OCI-LY7 (cell line): ENCODE measurements at regions not wholly inside any gene's neighbourhood (a gene's known extent, or its start where the extent isn't known, plus 50 kb on each side); places are given as distances from the start of the nearest gene placed in this dataset.

Experiments
- BruUV-seq: library from RNA; stranded (reverse); fragments of 400-500 nt; replicated peaks from 2 replicates; lab custom pipeline; 2021; lab: Mats Ljungman, UMichigan
- CTCF ChIA-PET: fragments of 300-600 bp; sonication (Branson Sonifier 250); formaldehyde crosslinking; loops from one replicate; lab custom pipeline; 2022; ENCODE audit warnings: antibody characterized with exemption; ENCODE audit not compliant: unreplicated experiment; lab: Charles Lee
- POLR2A ChIA-PET: fragments of 300-600 bp; sonication (Branson Sonifier 250); formaldehyde crosslinking; loops from one replicate; lab custom pipeline; 2022; ENCODE audit warnings: antibody characterized with exemption; lab: Charles Lee
- DNase-seq: peaks from one replicate; pipeline ENCODE4 v3.0.0-alpha.2; 2015; ENCODE audit warnings: low spot score
- H2AFZ ChIP-seq: fragments of 200-600 bp; sonication (generic), shearing (Covaris generic); 2 replicates; pipeline ENCODE4 v1.6.1; 2014; ENCODE audit warnings: mild to moderate bottlenecking, antibody characterized with exemption, low read length, moderate library complexity
- H3K27ac ChIP-seq: fragments of 200-600 bp; sonication (generic); 2 replicates; pipeline ENCODE4 v1.5.1; 2014; ENCODE audit warnings: mixed run types, low read depth, mild to moderate bottlenecking, moderate library complexity, low read length, inconsistent platforms; ENCODE audit not compliant: poor library complexity, severe bottlenecking
- H3K36me3 ChIP-seq: fragments of 200-600 bp; sonication (generic); 2 replicates; pipeline ENCODE4 v1.6.1; 2014; ENCODE audit warnings: mild to moderate bottlenecking, antibody characterized with exemption, low read length, moderate library complexity, mixed read lengths; ENCODE audit not compliant: insufficient read depth
- H3K4me1 ChIP-seq: fragments of 200-600 bp; sonication (generic); 2 replicates; pipeline ENCODE4 v1.5.1; 2014; ENCODE audit warnings: mild to moderate bottlenecking, low read length; ENCODE audit not compliant: insufficient read depth, poor library complexity, severe bottlenecking
- H3K4me2 ChIP-seq: fragments of 200-600 bp; sonication (generic); 2 replicates; pipeline ENCODE4 v1.6.1; 2014; ENCODE audit warnings: mild to moderate bottlenecking, low read length
- H3K4me3 ChIP-seq: fragments of 200-600 bp; sonication (generic); 2 replicates; pipeline ENCODE4 v1.5.1; 2014; ENCODE audit warnings: mild to moderate bottlenecking, low read depth, low read length; ENCODE audit not compliant: poor library complexity, severe bottlenecking
- H3K79me2 ChIP-seq: fragments of 200-600 bp; sonication (generic); 2 replicates; pipeline ENCODE4 v1.6.1; 2016; ENCODE audit warnings: low read depth, mild to moderate bottlenecking, low read length, moderate library complexity, mixed read lengths; ENCODE audit not compliant: insufficient read depth
- H3K9me2 ChIP-seq: fragments of 200-600 bp; sonication (generic); 2 replicates; pipeline ENCODE4 v1.6.1; 2016; ENCODE audit warnings: mild to moderate bottlenecking, low read length, mixed read lengths; ENCODE audit not compliant: insufficient read depth
- H3K9me3 ChIP-seq: fragments of 200-600 bp; sonication (generic); 2 replicates; pipeline ENCODE4 v1.6.1; 2014; ENCODE audit warnings: mild to moderate bottlenecking, mixed run types, low read length, mixed read lengths
- H4K20me1 ChIP-seq: fragments of 200-600 bp; sonication (generic); 2 replicates; pipeline ENCODE4 v1.6.1; 2014; ENCODE audit warnings: mild to moderate bottlenecking, antibody characterized with exemption, low read length, moderate library complexity, mixed read lengths; ENCODE audit not compliant: insufficient read depth
- CTCF ChIP-seq: fragments of 200-600 bp; sonication (generic); conservative IDR thresholded peaks from 2 replicates; pipeline ENCODE4 v1.5.1; 2014; ENCODE audit warnings: mild to moderate bottlenecking, antibody characterized with exemption, low read length, moderate library complexity, mixed read lengths
- EZH2phosphoT487 ChIP-seq: fragments of 200-600 bp; sonication (generic); IDR thresholded peaks from 2 replicates; pipeline ENCODE4 v1.6.1; 2018; ENCODE audit warnings: low read depth, borderline replicate concordance, mild to moderate bottlenecking, mixed run types, antibody characterized with exemption, low read length, moderate library complexity, mixed read lengths
- intact Hi-C: fragments of 100-400 bp; cut with micrococcal nuclease; formaldehyde crosslinking; loops from one replicate; pipeline ENCODE4 v1.10.0; 2022; ENCODE audit not compliant: unreplicated experiment

DNA sequence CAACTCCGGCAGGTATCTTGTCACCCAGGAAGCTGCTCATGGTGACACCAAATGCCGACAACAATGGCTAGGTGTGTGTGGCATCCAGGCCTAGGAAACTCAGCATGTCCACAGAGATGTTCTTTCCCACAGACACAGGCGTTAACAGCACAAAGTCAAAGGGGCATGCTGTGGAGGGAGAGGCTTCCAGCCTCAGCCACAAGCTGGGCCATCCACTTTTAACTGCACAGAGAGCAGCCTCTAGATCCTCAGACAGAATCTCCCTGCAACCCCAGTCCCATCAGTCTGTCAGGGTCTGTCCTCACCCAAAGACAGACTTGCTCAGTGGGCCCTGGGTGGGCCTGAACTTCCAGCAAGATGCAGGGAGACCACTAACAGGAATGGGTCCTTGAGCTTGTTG, 58.5 kb upstream of the BCAR3 start:
- no peaks in the 10 kb centered on the region for H3K9me2 ChIP-seq
- no peaks in the 10 kb centered on the region for H3K9me3 ChIP-seq
- H3K4me2 ChIP-seq = no peak overlapping the region
- H3K27ac ChIP-seq = no peak overlapping the region
- POLR2A ChIA-PET = interaction anchor here (0.5 to 0.8 kb wide), 3 partner anchors 10 to 198 kb away, joined by 3 read pairs; no protein-coding TSS in a partner anchor
- no peaks in the 10 kb centered on the region for H4K20me1 ChIP-seq
- H2AFZ ChIP-seq = no peak overlapping the region
- no peaks in the 10 kb centered on the region for H3K36me3 ChIP-seq
- CTCF ChIA-PET = no interaction called here
- H3K4me3 ChIP-seq = no peak overlapping the region
- intact Hi-C loops = no loop called here
- H3K4me1 ChIP-seq = peaks cover 4% of the 10 kb centered on the region
- no TSS peak for BruUV-seq
- H3K79me2 ChIP-seq = no peaks in the 10 kb centered on the region
- no peak for TF ChIP-seq EZH2phosphoT487
- TF ChIP-seq CTCF = no peak
- DNase-seq = no peak

GRCh38 chr1:93739472-93739871, 57.8 kb upstream of the BCAR3 start:
- no peaks in the 10 kb centered on the region for H3K9me3 ChIP-seq
- no peaks in the 10 kb centered on the region for H4K20me1 ChIP-seq
- no peak overlapping the region for H3K4me2 ChIP-seq
- ChIA-PET POLR2A (interaction anchor here (0.5 to 1.0 kb wide), 4 partner anchors 10 to 197 kb away, joined by 3 to 4 read pairs (median 3); no protein-coding TSS in a partner anchor), CTCF (no interaction called here)
- intact Hi-C loops = no loop called here
- no peak for DNase-seq
- no peaks in the 10 kb centered on the region for H3K36me3 ChIP-seq
- no TSS peak for BruUV-seq
- H3K4me3 ChIP-seq = no peak overlapping the region
- H3K79me2 ChIP-seq = no peaks in the 10 kb centered on the region
- no peak for TF ChIP-seq EZH2phosphoT487
- TF ChIP-seq CTCF = no peak
- H3K9me2 ChIP-seq = no peaks in the 10 kb centered on the region
- H3K4me1 ChIP-seq = no peaks in the 10 kb centered on the region
- H3K27ac ChIP-seq = no peak overlapping the region
- H2AFZ ChIP-seq = no peak overlapping the region

DNA sequence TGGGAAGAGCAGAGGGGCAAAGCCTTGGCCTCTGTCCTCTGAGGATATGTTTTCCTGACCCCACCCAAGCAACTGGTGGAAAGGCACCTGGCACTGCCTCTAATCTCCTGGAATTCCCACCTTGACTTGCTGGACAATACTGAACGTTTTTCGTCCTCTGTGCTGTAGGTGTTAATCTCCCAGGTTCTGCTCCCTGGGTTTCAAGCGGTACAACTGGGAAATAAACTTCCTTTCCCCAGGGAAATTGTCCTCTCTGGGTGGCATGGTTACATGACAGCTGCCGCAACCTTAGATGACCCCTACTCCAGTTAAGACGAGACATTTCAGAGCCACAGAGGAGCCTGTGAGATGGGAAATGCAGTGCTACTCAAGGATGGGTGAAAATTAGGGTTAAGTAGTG, 57.3 kb upstream of the BCAR3 start:
- DNase-seq = no peak
- ChIA-PET CTCF (no interaction called here), POLR2A (interaction anchor here (0.5 to 1.2 kb wide), 3 partner anchors 11 to 38 kb away, joined by 3 to 4 read pairs (median 3); no protein-coding TSS in a partner anchor)
- Histone ChIP-seq H4K20me1 (no peaks in the 10 kb centered on the region), H3K36me3 (no peaks in the 10 kb centered on the region), H3K9me3 (no peaks in the 10 kb centered on the region), H3K4me1 (peaks cover 5% of the 10 kb centered on the region), H3K4me3 (no peak overlapping the region), H2AFZ (no peak overlapping the region), H3K4me2 (no peak overlapping the region), H3K9me2 (no peaks in the 10 kb centered on the region), H3K27ac (no peak overlapping the region), H3K79me2 (no peaks in the 10 kb centered on the region)
- intact Hi-C loops = no loop called here
- no TSS peak for BruUV-seq
- TF ChIP-seq EZH2phosphoT487 (no peak), CTCF (no peak)
